ENCODE measurements at regions not wholly inside any gene's neighbourhood (a gene's known extent, or its start where the extent isn't known, plus 50 kb on each side); places are given as distances from the start of the nearest gene placed in this dataset.

- TF ChIP-seq CTCF (IDR thresholded peaks at IDR 0.05) (no peak), POLR2A (IDR thresholded peaks at IDR 0.05) (no peak)
These were observed 100.6 kb upstream of the CREB5 start for GRCh38 chr7:28311670-28312069.
